Lung (tissue), 11 donors: ENCODE measurements at regions not wholly inside any gene's neighbourhood (a gene's known extent, or its start where the extent isn't known, plus 50 kb on each side); places are given as distances from the start of the nearest gene placed in this dataset.
"Not testable (repeated sequence)": the region's sequence is repeated elsewhere in the genome, so short reads cannot be mapped to it uniquely, and the experiment has no call there.

Experiments used
- ATAC-seq: fragments of 200-7000 bp; cut with Tn5 transposase; one replicate; pipeline ENCODE4 v1.9.1; 2020; ENCODE audit warnings: moderate number of reproducible peaks; ENCODE audit not compliant: insufficient read depth, low FRiP score
- DNase-seq, 3 donors: peaks; one replicate each; pipeline ENCODE4 v3.0.0-alpha.2; 2013 to 2017
- H3K27ac ChIP-seq, 2 donors: one replicate each; pipeline ENCODE4 v1.5.1; 2013; ENCODE audit warnings: mild to moderate bottlenecking in 2 of 2, moderate library complexity in 2 of 2, control low read depth in 1 of 2, inconsistent platforms in 1 of 2, low read depth in 1 of 2, low read length in 1 of 2
- H3K27me3 ChIP-seq, 3 donors: one replicate each; pipeline ENCODE4 v1.5.1; 2013; ENCODE audit warnings: low read length in 2 of 3; ENCODE audit not compliant: control insufficient read depth in 3 of 3, insufficient read depth in 3 of 3
- H3K36me3 ChIP-seq, 4 donors: one replicate each; pipeline ENCODE4 v1.5.1; 2013; ENCODE audit warnings: low read length in 4 of 4, mild to moderate bottlenecking in 1 of 4, moderate library complexity in 1 of 4; ENCODE audit not compliant: control insufficient read depth in 4 of 4, insufficient read depth in 4 of 4
- H3K4me1 ChIP-seq, 5 donors: one replicate each; pipeline ENCODE4 v1.5.1; 2013; ENCODE audit warnings: low read length in 5 of 5, mild to moderate bottlenecking in 2 of 5, moderate library complexity in 1 of 5; ENCODE audit not compliant: control insufficient read depth in 5 of 5, insufficient read depth in 5 of 5
- H3K4me3 ChIP-seq: one replicate; pipeline ENCODE4 v1.5.1; 2013; ENCODE audit warnings: mild to moderate bottlenecking, control low read depth, moderate library complexity
- H3K9ac ChIP-seq, 2 donors: one replicate each; pipeline ENCODE4 v1.5.1; 2013; ENCODE audit warnings: low read length in 2 of 2, control low read depth in 1 of 2; ENCODE audit not compliant: insufficient read depth in 1 of 2
- H3K9me3 ChIP-seq, 4 donors: one replicate each; pipeline ENCODE4 v1.5.1; 2013; ENCODE audit warnings: low read length in 3 of 4, mild to moderate bottlenecking in 1 of 4, moderate library complexity in 1 of 4; ENCODE audit not compliant: control insufficient read depth in 4 of 4, insufficient read depth in 3 of 4
- WGBS, 2 donors: extraction: QIAGEN DNeasy Blood & Tissue Kit; methylation state at CpG; one replicate each; pipeline ENCODE4 v1.1.7; 2013; 5-methylcytosine and 5-hydroxymethylcytosine counted together
- TF ChIP-seq, protein P1 (sequence below): IDR thresholded peaks from 2 replicates; pipeline ENCODE4 v1.5.1; 2012; ENCODE audit warnings: mild to moderate bottlenecking; ENCODE audit errors: control extremely low read depth, extremely low read depth
- donor health status: control.
- donor health status: control.
- donor health status: Bipolar disorder and iron deficiency.
- donor health status: healthy.
- donor health status: DM: yes; HTN: yes; CAD: no.

DNA sequence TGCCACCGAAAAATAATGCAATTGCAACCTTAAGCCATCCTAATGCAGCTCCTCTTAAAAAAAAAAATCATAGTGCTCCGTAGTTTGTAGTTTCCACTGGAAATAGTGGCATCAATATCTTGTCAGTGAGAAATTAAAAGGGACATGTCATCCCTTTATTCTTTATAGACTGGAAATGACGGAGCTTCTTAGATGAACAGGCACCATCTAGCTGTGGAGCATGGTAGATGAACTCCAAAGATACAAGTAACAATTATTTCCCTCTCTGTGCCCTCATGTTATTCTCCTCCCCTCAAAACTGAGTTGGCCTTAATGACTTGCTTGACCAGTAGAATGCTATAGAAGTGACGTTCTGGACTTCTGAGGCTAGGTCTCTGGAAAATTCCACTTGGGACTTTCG is 268.1 kb upstream of the SPTLC3 start:
- Histone ChIP-seq H3K27me3 (no peaks in the 10 kb centered on the region), H3K9ac (no peak overlapping the region), H3K9me3 (peaks cover 0 to 2% (median 0%) of the 10 kb centered on the region in 4 donors), H3K36me3 (no peaks in the 10 kb centered on the region), H3K27ac (no peak overlapping the region), H3K4me1 (no peaks in the 10 kb centered on the region), H3K4me3 (no peak overlapping the region)
- WGBS, 2 donors: 86 to 88% methylated on average over 5 of the region's 5 CpGs
- DNase-seq (no peak), ATAC-seq (no peak)
- TF ChIP-seq, protein P1, sequence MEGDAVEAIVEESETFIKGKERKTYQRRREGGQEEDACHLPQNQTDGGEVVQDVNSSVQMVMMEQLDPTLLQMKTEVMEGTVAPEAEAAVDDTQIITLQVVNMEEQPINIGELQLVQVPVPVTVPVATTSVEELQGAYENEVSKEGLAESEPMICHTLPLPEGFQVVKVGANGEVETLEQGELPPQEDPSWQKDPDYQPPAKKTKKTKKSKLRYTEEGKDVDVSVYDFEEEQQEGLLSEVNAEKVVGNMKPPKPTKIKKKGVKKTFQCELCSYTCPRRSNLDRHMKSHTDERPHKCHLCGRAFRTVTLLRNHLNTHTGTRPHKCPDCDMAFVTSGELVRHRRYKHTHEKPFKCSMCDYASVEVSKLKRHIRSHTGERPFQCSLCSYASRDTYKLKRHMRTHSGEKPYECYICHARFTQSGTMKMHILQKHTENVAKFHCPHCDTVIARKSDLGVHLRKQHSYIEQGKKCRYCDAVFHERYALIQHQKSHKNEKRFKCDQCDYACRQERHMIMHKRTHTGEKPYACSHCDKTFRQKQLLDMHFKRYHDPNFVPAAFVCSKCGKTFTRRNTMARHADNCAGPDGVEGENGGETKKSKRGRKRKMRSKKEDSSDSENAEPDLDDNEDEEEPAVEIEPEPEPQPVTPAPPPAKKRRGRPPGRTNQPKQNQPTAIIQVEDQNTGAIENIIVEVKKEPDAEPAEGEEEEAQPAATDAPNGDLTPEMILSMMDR: no peak

DNA sequence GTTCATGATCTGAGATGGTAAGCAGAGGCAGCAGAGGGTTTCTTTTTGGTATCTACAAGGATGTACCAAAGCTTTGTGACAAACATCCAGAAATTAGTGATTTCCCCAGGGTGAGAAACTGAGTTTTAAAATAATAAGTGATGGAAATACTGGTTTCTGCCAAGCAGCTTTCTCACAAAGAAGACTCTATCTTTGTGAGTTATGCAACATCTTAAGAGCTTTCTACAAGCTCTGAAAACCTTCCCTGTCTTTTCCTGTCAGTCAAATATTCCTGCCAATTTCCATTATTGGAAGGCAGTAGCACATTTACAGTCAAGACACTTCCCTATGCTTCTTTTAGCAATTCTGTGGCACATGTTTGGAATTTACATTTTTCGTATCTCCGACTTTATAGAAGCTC is 264.7 kb upstream of the SPTLC3 start:
- TF ChIP-seq, protein P1: no peak
- H3K27ac ChIP-seq: no peak overlapping the region
- 90 to 99% methylated on average over 2 of the region's 2 CpGs for WGBS, 2 donors
- ATAC-seq (no peak), DNase-seq (no peak)
- no peak overlapping the region for H3K9ac ChIP-seq
- H3K27me3 ChIP-seq: no peaks in the 10 kb centered on the region
- no peaks in the 10 kb centered on the region for H3K36me3 ChIP-seq
- no peak overlapping the region for H3K4me3 ChIP-seq
- H3K4me1 ChIP-seq: no peaks in the 10 kb centered on the region
- no peaks in the 10 kb centered on the region for H3K9me3 ChIP-seq

DNA sequence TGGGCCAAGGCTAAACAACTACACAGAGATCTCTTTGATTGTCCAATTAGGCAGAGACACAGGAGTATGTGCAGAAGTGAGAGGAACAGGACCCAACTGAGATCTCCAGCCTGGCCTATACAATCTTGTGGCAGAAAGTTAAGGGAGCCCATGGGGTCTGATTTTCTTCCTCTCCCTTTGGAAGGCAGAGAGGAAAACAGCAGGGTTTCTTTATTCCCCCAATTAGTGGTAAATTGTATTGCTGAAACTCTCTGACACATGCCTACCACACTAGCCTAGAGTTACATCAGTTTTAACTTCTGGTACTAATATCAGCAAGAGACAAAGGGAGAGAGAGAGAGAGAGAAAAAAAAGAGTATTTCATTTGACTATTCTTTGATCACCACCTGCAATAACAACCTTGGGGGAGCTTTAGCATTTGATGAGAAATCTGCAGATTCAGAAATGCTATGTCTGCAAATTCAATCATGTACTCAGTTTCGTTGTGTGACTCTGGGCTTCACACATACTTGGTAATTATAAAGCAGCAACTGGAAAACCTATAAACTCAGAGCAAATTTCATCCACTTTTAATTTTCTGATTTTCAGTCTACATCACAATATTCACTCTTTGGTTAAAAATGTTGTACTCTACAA is 260.3 kb upstream of the SPTLC3 start:
- H3K4me1 ChIP-seq: no peaks in the 10 kb centered on the region
- H3K27me3 ChIP-seq: no peaks in the 10 kb centered on the region
- no peak overlapping the region for H3K9ac ChIP-seq
- DNase-seq (no peak), ATAC-seq (no peak)
- no peak overlapping the region for H3K27ac ChIP-seq
- WGBS, 2 donors: 73 to 74% methylated on average over 1 of the region's 1 CpG
- no peaks in the 10 kb centered on the region for H3K36me3 ChIP-seq
- TF ChIP-seq, protein P1: no peak
- H3K9me3 ChIP-seq: no peaks in the 10 kb centered on the region
- H3K4me3 ChIP-seq: no peak overlapping the region

DNA sequence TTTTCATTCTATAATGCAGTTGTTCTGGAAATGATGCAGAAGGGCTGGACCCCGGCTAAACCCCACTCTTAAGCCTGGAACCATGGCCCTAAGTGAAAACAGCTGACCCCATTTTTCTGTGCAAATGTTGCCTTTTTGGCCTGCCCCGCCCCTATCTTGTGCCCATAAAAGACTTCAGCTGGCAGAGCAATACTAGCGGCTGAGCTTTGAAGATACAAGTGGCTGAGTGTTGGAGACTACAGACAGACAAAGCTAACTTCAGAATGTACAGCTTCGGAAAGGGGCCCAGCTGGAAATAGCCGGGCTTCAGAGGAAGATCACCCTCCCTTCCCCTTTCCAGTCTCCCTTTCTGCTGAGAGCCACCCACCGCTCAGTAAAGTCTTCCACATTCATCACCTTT is 258.6 kb upstream of the SPTLC3 start:
- no peaks in the 10 kb centered on the region for H3K9me3 ChIP-seq
- TF ChIP-seq, protein P1: no peak
- no peaks in the 10 kb centered on the region for H3K4me1 ChIP-seq
- no peak overlapping the region for H3K4me3 ChIP-seq
- H3K36me3 ChIP-seq: no peaks in the 10 kb centered on the region
- no peak overlapping the region for H3K9ac ChIP-seq
- no peak overlapping the region for H3K27ac ChIP-seq
- DNase-seq (no peak), ATAC-seq (no peak)
- 78 to 85% methylated on average over 6 of the region's 6 CpGs for WGBS, 2 donors
- H3K27me3 ChIP-seq: no peaks in the 10 kb centered on the region

DNA sequence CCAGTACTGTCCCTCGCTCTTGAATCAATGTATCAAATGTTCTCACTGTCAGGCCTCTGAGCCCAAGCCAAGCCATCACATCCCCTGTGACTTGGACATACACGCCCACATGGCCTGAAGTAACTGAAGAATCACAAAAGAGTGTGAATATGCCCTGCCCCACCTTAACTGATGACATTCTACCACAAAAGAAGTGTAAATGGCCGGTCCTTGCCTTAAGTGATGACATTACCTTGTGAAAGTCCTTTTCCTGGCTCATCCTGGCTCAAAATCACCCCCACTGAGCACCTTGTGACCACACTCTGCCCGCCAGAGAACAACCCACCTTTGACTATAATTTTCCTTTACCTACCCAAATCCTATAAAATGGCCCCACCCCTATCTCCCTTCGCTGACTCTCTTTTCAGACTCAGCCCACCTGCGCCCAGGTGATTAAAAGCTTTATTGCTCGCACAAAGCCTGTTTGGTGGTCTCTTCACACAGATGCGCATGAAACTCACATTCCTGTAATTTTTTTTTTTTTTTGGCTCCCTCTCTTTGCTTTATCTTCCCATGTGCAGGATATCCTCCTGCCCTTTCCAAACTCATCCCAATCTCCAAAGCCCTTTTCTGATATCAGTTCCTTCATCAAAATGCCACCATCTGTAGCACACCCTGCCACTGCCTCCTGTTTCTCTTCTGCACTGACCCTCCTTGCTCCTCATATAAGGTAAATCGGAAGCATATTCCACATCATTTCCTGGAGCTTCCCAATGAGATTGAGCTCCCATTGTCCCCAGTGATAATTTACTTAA is 255.7 kb upstream of the SPTLC3 start:
- not testable (repeated sequence) for H3K9me3 ChIP-seq, H3K27me3 ChIP-seq, H3K9ac ChIP-seq, DNase-seq, H3K4me3 ChIP-seq, ATAC-seq, H3K36me3 ChIP-seq, H3K27ac ChIP-seq, H3K4me1 ChIP-seq
- WGBS, 2 donors: 74 to 78% methylated on average over 9 of the region's 9 CpGs
